Gastrocnemius medialis (tissue), 4 donors: ENCODE measurements at regions not wholly inside any gene's neighbourhood (a gene's known extent, or its start where the extent isn't known, plus 50 kb on each side); places are given as distances from the start of the nearest gene placed in this dataset.
"Not testable (repeated sequence)": the region's sequence is repeated elsewhere in the genome, so short reads cannot be mapped to it uniquely, and the experiment has no call there.

ENCODE experiments used
- ATAC-seq, 2 donors: fragments of 150-250 bp; one replicate each; pipeline ENCODE4 v1.9.1; 2016
- DNase-seq, 2 donors: peaks; one replicate each; pipeline ENCODE4 v3.0.0-alpha.2; 2019
- H3K27ac ChIP-seq, 4 donors: fragments of 200-600 bp; sonication (generic); 1 replicate in 1 of 4; 2 replicates in 3 of 4; pipeline ENCODE4 v1.5.1; 2016 to 2018; ENCODE audit warnings: mild to moderate bottlenecking in 2 of 4, moderate library complexity in 1 of 4
- H3K27me3 ChIP-seq, 3 donors: fragments of 200-600 bp; sonication (generic) in 2 of 3; 1 replicate in 1 of 3; 2 replicates in 2 of 3; pipeline versions ENCODE4 v1.5.1 to v1.6.0; 2016 to 2019; ENCODE audit warnings: mild to moderate bottlenecking in 1 of 3, moderate library complexity in 1 of 3
- H3K36me3 ChIP-seq, 2 donors: fragments of 200-600 bp; sonication (generic) in 1 of 2; one replicate each; pipeline ENCODE4 v1.5.1; 2017 to 2018
- H3K4me1 ChIP-seq, 2 donors: fragments of 200-600 bp; sonication (generic) in 1 of 2; one replicate each; pipeline ENCODE4 v1.5.1; 2016 to 2017; ENCODE audit warnings: mild to moderate bottlenecking in 2 of 2
- H3K4me3 ChIP-seq, 4 donors: fragments of 200-600 bp; sonication (generic) in 3 of 4; 1 replicate in 1 of 4; 2 replicates in 3 of 4; pipeline ENCODE4 v1.5.1; 2016 to 2019; ENCODE audit warnings: mild to moderate bottlenecking in 2 of 4
- H3K9me3 ChIP-seq, 3 donors: fragments of 200-600 bp; sonication (generic) in 2 of 3; 1 replicate in 1 of 3; 2 replicates in 2 of 3; pipeline ENCODE4 v1.5.1; 2016 to 2019
- in situ Hi-C, 4 donors: fragments of 200-750 bp; cut with MboI; loops; one replicate each; pipeline versions ENCODE4 v1.15.0 to v1.8.0; 2017; ENCODE audit warnings: low sequenced_read_pairs in 4 of 4
- intact Hi-C: fragments of 100-400 bp; cut with DNase I; formaldehyde crosslinking; loops from one replicate; pipeline ENCODE4 v1.15.1; 2023; ENCODE audit warnings: low total_unique reads

DNA sequence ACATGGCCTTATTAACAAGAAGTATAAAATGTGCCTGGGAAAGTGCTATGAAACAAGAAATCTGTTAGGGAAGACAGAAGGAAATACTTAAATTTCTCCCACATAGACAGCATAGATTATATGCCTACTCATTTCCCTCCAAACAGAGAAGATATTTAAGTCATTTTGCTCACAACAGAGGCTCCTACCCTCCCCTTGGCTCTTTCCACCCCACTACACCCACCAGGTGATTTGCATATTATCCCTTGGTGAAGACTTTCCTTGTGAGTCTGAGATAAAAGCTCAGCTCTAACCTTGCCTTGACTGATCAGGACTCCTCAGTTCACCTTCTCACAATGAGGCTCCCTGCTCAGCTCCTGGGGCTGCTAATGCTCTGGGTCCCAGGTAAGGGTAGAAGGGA is 1245.1 kb downstream of the RPIA start:
- DNase-seq, H3K27ac ChIP-seq, in situ Hi-C loops, H3K36me3 ChIP-seq, ATAC-seq, intact Hi-C loops, H3K9me3 ChIP-seq, H3K4me3 ChIP-seq, H3K27me3 ChIP-seq, H3K4me1 ChIP-seq: not testable (repeated sequence)

DNA sequence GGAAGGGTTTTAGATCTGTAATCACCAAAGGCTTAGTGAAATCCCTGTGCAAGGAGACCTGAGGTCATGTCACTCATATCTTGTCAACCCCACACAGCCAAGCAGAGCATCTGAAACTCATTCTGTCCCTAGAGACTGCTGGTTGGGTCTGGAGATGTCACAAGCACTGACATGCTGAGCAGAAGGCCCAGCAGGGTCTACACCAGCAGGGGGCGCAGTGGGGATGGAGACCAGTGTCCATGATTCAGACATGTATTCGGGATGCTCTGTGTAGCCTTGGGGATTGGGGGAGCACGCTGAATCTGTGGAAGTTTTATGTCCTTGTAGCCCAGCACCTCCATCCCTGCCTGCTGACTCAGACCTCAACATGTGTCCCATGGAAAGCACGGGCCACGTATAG is 1247.3 kb downstream of the RPIA start:
- H3K4me1 ChIP-seq, intact Hi-C loops, H3K36me3 ChIP-seq, H3K9me3 ChIP-seq, DNase-seq, in situ Hi-C loops, H3K27me3 ChIP-seq, H3K4me3 ChIP-seq, ATAC-seq, H3K27ac ChIP-seq: not testable (repeated sequence)

GRCh38 chr2:89944267-89944666 is 1252.8 kb downstream of the RPIA start:
- ATAC-seq, H3K9me3 ChIP-seq, H3K27ac ChIP-seq, H3K4me1 ChIP-seq, H3K36me3 ChIP-seq, H3K4me3 ChIP-seq, DNase-seq, in situ Hi-C loops, H3K27me3 ChIP-seq, intact Hi-C loops: not testable (repeated sequence)

GRCh38 chr2:89945004-89945616 is 1253.6 kb downstream of the RPIA start:
- H3K4me3 ChIP-seq, DNase-seq, H3K27me3 ChIP-seq, H3K36me3 ChIP-seq, intact Hi-C loops, H3K9me3 ChIP-seq, H3K4me1 ChIP-seq, ATAC-seq, in situ Hi-C loops, H3K27ac ChIP-seq: not testable (repeated sequence)

DNA sequence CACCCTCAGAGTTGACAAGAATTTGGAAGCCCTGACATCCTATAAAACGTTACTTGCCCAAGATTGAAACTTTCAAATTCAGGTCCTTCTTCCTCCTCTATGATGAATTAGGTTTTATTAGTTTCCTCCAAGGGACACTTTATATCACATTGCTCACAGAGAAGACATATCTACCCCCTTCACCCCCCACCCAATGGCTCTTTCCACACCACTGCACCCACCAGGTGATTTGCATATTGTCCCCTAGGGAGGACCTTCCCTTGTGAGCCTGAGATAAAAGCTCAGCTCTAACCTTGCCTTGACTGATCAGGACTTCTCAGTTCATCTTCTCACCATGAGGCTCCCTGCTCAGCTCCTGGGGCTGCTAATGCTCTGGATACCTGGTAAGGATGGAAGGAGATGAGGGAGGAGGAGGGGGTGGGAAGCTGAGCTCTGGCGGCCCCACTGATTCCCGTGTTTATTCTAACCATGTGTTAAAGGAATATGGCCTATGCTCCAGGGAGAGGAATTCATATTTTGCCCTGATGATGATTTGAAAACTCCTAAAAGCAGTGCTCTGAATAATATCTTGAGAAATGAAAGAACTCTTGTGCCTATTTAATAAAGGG is 1255.8 kb downstream of the RPIA start:
- in situ Hi-C loops, ATAC-seq, H3K9me3 ChIP-seq, H3K27ac ChIP-seq, H3K36me3 ChIP-seq, H3K4me1 ChIP-seq, H3K4me3 ChIP-seq, intact Hi-C loops, DNase-seq, H3K27me3 ChIP-seq: not testable (repeated sequence)

DNA sequence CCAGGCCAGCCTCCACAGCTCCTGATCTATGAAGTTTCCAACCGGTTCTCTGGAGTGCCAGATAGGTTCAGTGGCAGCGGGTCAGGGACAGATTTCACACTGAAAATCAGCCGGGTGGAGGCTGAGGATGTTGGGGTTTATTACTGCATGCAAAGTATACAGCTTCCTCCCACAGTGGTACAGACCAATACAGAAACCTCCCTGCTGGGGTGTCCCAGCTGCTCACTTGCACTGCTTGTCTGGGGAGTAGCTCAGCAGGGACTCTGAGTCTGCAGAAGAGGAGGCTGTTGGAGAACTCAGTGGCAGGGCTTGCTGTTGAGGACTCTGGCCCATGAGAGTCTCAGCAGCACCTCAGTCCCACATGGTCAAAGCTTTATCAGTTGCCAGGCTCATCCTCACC is 1256.6 kb downstream of the RPIA start:
- H3K4me1 ChIP-seq, H3K36me3 ChIP-seq, H3K27ac ChIP-seq, H3K4me3 ChIP-seq, H3K9me3 ChIP-seq, in situ Hi-C loops, H3K27me3 ChIP-seq, ATAC-seq, DNase-seq, intact Hi-C loops: not testable (repeated sequence)

DNA sequence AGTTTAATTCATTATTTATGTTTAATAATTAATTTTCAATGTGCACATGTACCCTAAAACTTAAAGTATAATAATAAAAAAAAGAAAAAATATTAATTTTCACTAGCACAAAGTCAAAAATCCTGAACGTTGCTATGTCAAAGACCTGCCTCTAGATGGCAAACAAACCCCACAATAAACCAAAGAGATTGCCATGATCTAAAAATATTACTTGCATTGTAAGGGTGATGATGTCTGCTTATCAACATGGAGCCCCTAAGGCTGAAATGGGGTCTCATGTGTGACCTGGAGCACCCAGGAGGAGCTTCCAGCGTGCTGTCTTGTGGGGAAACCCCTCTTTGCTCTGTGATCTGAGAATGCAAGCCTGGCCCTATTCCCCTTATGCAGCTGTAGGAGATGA is 1259.3 kb downstream of the RPIA start:
- in situ Hi-C loops, H3K9me3 ChIP-seq, H3K27ac ChIP-seq, H3K36me3 ChIP-seq, H3K4me3 ChIP-seq, H3K27me3 ChIP-seq, intact Hi-C loops, DNase-seq, H3K4me1 ChIP-seq, ATAC-seq: not testable (repeated sequence)

- H3K27me3 ChIP-seq, H3K4me1 ChIP-seq, ATAC-seq, DNase-seq, H3K9me3 ChIP-seq, H3K36me3 ChIP-seq, in situ Hi-C loops, H3K4me3 ChIP-seq, intact Hi-C loops, H3K27ac ChIP-seq: not testable (repeated sequence)
These were observed 1265.8 kb downstream of the RPIA start for GRCh38 chr2:89957236-89957635.

- DNase-seq, in situ Hi-C loops, H3K9me3 ChIP-seq, H3K27ac ChIP-seq, H3K36me3 ChIP-seq, H3K27me3 ChIP-seq, ATAC-seq, intact Hi-C loops, H3K4me1 ChIP-seq, H3K4me3 ChIP-seq: not testable (repeated sequence)
These were observed 1268.4 kb downstream of the RPIA start for GRCh38 chr2:89959729-89960378.

DNA sequence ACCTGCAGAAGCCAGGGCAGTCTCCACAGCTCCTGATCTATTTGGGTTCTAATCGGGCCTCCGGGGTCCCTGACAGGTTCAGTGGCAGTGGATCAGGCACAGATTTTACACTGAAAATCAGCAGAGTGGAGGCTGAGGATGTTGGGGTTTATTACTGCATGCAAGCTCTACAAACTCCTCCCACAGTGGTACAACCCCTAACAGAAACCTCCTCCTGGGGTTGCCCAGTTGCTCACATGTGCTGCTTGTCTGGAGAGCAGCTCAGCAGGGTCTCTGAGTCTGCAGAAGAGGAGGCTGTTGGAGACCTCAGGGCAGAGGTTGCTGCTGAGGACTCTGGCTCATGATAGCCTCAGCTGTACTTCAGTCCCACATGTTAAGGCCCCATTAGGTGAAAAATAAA is 1269.1 kb downstream of the RPIA start:
- intact Hi-C loops, H3K4me3 ChIP-seq, H3K27me3 ChIP-seq, H3K27ac ChIP-seq, H3K36me3 ChIP-seq, H3K4me1 ChIP-seq, H3K9me3 ChIP-seq, DNase-seq, ATAC-seq, in situ Hi-C loops: not testable (repeated sequence)

DNA sequence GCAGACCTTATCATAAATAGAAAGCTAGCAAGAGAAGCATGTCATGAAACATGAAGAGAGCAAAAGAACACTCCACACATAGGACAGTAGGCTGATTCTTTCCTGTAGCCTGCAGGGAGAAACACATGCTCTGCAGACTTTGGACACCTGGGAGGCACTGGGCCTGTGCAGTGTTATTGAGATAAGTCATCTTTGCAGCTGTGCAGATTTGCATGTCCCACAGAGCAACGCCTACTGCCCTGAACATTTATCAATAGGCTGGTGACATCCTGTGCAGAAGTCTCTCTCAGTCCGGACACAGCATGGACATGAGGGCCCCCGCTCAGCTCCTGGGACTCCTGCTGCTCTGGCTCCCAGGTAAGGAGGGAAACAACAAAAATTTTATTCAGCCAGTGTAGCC is 1277.1 kb downstream of the RPIA start:
- H3K27me3 ChIP-seq, H3K9me3 ChIP-seq, H3K4me3 ChIP-seq, H3K36me3 ChIP-seq, in situ Hi-C loops, H3K4me1 ChIP-seq, ATAC-seq, intact Hi-C loops, H3K27ac ChIP-seq, DNase-seq: not testable (repeated sequence)

- H3K36me3 ChIP-seq, H3K27me3 ChIP-seq, H3K27ac ChIP-seq, ATAC-seq, in situ Hi-C loops, H3K4me1 ChIP-seq, intact Hi-C loops, DNase-seq, H3K9me3 ChIP-seq, H3K4me3 ChIP-seq: not testable (repeated sequence)
These were observed 1277.7 kb downstream of the RPIA start for GRCh38 chr2:89969190-89969589.
